GM04503 (cell line): ENCODE measurements at regions not wholly inside any gene's neighbourhood (a gene's known extent, or its start where the extent isn't known, plus 50 kb on each side); places are given as distances from the start of the nearest gene placed in this dataset.

Experiments
- DNase-seq: peaks from one replicate; pipeline ENCODE4 v3.0.0-alpha.2; 2012; ENCODE audit warnings: low read depth

- no peak for DNase-seq
Observed at GRCh38 chr2:181836583-181836982, 54.9 kb upstream of the ITPRID2 start.

DNA sequence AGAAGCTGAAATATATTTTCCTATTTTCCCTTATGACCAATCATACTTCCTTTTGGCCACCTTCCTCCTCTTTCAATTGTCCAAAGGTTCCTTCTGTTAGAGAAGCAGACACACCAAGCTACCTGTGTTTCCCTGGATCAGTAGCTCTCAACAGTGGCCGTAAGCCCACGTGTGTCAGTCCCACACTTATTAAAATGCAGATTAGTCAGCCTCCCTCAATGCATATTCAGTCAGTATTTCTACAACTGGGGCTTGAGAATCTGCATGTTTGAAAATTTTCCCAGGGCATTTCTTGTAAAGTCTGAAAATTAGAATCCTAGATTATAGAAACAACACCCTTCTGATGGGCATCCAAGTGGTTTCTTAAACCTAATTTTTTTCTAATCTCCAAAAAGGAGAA lies 54.0 kb upstream of the ITPRID2 start:
- no peak for DNase-seq

- no peak for DNase-seq
Observed at GRCh38 chr2:181839811-181840210, 51.7 kb upstream of the ITPRID2 start.

DNA sequence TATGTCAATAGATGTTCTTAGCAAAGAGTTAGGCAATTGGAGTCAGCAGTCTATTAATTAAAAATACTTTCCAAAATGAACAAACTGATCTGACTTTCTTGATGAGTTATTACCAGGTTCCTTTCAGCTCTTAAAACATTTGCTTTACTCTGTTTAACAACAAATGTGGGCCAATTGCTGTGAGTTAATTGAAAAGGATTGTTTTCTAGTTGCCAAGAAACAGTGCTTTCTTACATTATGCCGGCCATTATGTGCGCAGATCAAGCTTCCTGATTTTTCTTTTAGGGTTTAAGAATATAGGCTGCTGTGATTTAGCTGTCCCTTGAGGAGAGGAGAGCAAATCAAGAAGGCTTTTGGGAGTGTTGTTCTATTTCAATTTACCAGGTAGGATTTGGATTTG lies 50.5 kb upstream of the ITPRID2 start:
- no peak for DNase-seq
